ENCODE measurements at regions not wholly inside any gene's neighbourhood (a gene's known extent, or its start where the extent isn't known, plus 50 kb on each side); places are given as distances from the start of the nearest gene placed in this dataset.

GRCh38 chr4:32161392-32161791 is 1441.2 kb downstream of the PCDH7 start:
- no peak for TF ChIP-seq GATA2 (IDR thresholded peaks at IDR 0.05; ENCODE audit: low read depth, low read length)
- TF ChIP-seq GATA3 (IDR thresholded peaks at IDR 0.05; ENCODE audit: low read depth, low read length): no peak

All from SH-SY5Y (cell line).